Hypothalamus (tissue), 51 donors: ENCODE measurements at regions not wholly inside any gene's neighbourhood (a gene's known extent, or its start where the extent isn't known, plus 50 kb on each side); places are given as distances from the start of the nearest gene placed in this dataset.

ENCODE experiments used
- DNase-seq, 51 donors: peaks; one replicate each; lab custom pipeline; 2025; lab: John Stamatoyannopoulos, UW

- no peak for DNase-seq
These were observed 329.7 kb upstream of the CNTNAP5 start for GRCh38 chr2:123695426-123695825.

GRCh38 chr2:123696021-123696420, 329.1 kb upstream of the CNTNAP5 start:
- DNase-seq, result no peak

- DNase-seq, result no peak
These were observed 328.2 kb upstream of the CNTNAP5 start for GRCh38 chr2:123696799-123697410.

- DNase-seq, result no peak
These were observed 309.6 kb upstream of the CNTNAP5 start for GRCh38 chr2:123715467-123715982.

- DNase-seq, result no peak
These were observed 307.3 kb upstream of the CNTNAP5 start for GRCh38 chr2:123717636-123718334.

- DNase-seq, result no peak
These were observed 304.3 kb upstream of the CNTNAP5 start for GRCh38 chr2:123720760-123721159.

GRCh38 chr2:123723706-123724105, 301.4 kb upstream of the CNTNAP5 start:
- no peak for DNase-seq

- DNase-seq, result no peak
These were observed 292.5 kb upstream of the CNTNAP5 start for GRCh38 chr2:123732563-123732962.

- no peak for DNase-seq
These were observed 287.7 kb upstream of the CNTNAP5 start for GRCh38 chr2:123737371-123737770.

GRCh38 chr2:123738643-123739042, 286.4 kb upstream of the CNTNAP5 start:
- DNase-seq, result no peak

- DNase-seq, result no peak
These were observed 279.1 kb upstream of the CNTNAP5 start for GRCh38 chr2:123746006-123746405.

GRCh38 chr2:123747326-123747725, 277.8 kb upstream of the CNTNAP5 start:
- DNase-seq, result no peak

- DNase-seq, result no peak
These were observed 262.9 kb upstream of the CNTNAP5 start for GRCh38 chr2:123762221-123762620.

- DNase-seq, result no peak
These were observed 256.9 kb upstream of the CNTNAP5 start for GRCh38 chr2:123768233-123768632.

- no peak for DNase-seq
These were observed 256.1 kb upstream of the CNTNAP5 start for GRCh38 chr2:123769001-123769400.

- DNase-seq, result no peak
These were observed 253.9 kb upstream of the CNTNAP5 start for GRCh38 chr2:123770996-123771720.

- no peak for DNase-seq
These were observed 253.0 kb upstream of the CNTNAP5 start for GRCh38 chr2:123771928-123772632.

GRCh38 chr2:123777116-123777515, 248.0 kb upstream of the CNTNAP5 start:
- no peak for DNase-seq

- DNase-seq, result no peak
These were observed 241.9 kb upstream of the CNTNAP5 start for GRCh38 chr2:123783164-123783563.

- no peak for DNase-seq
These were observed 239.8 kb upstream of the CNTNAP5 start for GRCh38 chr2:123785332-123785731.

- DNase-seq, result no peak
These were observed 233.9 kb upstream of the CNTNAP5 start for GRCh38 chr2:123791207-123791606.
